Gastroesophageal sphincter (tissue), 3 donors: ENCODE measurements at regions not wholly inside any gene's neighbourhood (a gene's known extent, or its start where the extent isn't known, plus 50 kb on each side); places are given as distances from the start of the nearest gene placed in this dataset.

Experiments
- EP300 ChIP-seq: sonication (generic); formaldehyde crosslinking; IDR thresholded peaks from one replicate; pipeline ENCODE4 v1.6.1; 2017; ENCODE audit warnings: antibody characterized with exemption, mild to moderate bottlenecking
- POLR2A ChIP-seq, 2 donors: fragments of 450-650 bp; IDR thresholded peaks; one replicate each; pipeline ENCODE4 v1.6.1; 2017; ENCODE audit warnings: antibody characterized with exemption in 2 of 2, mild to moderate bottlenecking in 2 of 2, moderate library complexity in 1 of 2
- POLR2AphosphoS5 ChIP-seq: sonication (generic); formaldehyde crosslinking; IDR thresholded peaks from one replicate; pipeline ENCODE4 v1.6.1; 2017; ENCODE audit warnings: antibody characterized with exemption
- TF ChIP-seq, protein P1 (sequence below), 4 experiments: fragments of 200-600 bp in 2 of 4; fragments of 450-650 bp in 2 of 4; sonication (generic) in 1 of 4; IDR thresholded peaks; one replicate each; pipeline ENCODE4 v1.5.1; 2017 to 2019; ENCODE audit warnings: antibody characterized with exemption in 4 of 4, mild to moderate bottlenecking in 2 of 4, moderate library complexity in 2 of 4

- TF ChIP-seq, protein P1, sequence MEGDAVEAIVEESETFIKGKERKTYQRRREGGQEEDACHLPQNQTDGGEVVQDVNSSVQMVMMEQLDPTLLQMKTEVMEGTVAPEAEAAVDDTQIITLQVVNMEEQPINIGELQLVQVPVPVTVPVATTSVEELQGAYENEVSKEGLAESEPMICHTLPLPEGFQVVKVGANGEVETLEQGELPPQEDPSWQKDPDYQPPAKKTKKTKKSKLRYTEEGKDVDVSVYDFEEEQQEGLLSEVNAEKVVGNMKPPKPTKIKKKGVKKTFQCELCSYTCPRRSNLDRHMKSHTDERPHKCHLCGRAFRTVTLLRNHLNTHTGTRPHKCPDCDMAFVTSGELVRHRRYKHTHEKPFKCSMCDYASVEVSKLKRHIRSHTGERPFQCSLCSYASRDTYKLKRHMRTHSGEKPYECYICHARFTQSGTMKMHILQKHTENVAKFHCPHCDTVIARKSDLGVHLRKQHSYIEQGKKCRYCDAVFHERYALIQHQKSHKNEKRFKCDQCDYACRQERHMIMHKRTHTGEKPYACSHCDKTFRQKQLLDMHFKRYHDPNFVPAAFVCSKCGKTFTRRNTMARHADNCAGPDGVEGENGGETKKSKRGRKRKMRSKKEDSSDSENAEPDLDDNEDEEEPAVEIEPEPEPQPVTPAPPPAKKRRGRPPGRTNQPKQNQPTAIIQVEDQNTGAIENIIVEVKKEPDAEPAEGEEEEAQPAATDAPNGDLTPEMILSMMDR (IDR thresholded peaks at IDR 0.05), result no peak
- no peak for TF ChIP-seq POLR2A (IDR thresholded peaks at IDR 0.05)
- TF ChIP-seq POLR2AphosphoS5, result no peak
- no peak for TF ChIP-seq EP300
Measured at GRCh38 chr13:74039154-74039553, 95.0 kb downstream of the KLF12 start.
